Mucosa of gallbladder (tissue), 1 donor: ENCODE measurements at regions not wholly inside any gene's neighbourhood (a gene's known extent, or its start where the extent isn't known, plus 50 kb on each side); places are given as distances from the start of the nearest gene placed in this dataset.
A peak's percentile ranks its signal among the peaks of the same experiment; 100 is the strongest.
"Not testable (repeated sequence)": the region's sequence is repeated elsewhere in the genome, so short reads cannot be mapped to it uniquely, and the experiment has no call there.

Experiments used
- DNase-seq: peaks from one replicate; pipeline ENCODE4 v3.0.0-alpha.2; 2020; ENCODE audit warnings: low spot score
- donor health status: DM: no; HTN: no; CAD: no.

DNA sequence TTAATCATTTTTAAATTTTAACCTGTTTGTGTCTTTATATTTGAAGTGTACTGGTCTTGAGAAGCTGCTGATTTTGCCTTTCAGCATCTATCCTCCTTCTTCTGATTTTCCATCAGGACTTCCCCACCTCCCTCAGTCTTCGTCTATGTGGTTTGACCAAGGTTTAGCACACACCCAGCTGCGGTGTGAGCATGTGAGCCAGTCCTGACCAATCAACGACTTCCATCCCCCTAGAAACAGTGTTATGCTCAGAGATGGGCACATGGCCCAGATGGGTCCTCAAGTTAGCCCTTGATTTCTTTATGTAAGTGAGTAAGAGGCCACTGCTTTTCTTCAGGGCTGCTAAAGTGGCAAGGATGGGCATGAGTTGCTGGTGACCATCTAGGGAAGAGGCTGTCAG is 190.8 kb downstream of the MATN1 start:
- DNase-seq = no peak

DNA sequence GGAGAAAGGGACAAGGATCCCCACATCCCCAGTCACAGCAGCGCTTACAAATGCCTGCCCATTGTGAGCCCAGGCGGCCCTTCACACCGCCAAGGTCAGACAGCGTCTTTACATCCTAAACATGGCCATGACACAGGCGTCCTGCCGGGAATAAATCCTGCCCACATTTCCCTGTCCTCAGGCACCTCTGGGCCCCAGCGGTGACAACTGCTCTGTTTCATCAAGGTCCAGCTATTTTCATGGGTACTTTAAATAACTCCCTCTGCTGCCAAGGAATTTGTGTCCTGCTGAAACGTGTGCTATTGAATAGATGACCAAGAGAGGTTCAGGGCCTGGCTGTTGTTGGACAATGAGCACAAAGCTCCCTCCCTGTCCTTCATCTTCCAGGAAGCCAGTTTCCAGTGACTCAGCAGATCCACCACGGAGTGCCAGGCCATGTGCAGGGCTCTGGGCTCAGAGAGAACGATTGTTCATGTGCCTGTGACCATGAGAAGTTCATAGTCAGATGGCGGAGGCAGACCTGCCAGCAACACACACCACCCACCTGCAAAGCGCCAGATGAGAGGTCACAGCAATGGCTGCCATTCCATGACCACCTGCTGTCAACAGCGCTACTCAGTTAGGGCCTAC is 195.8 kb downstream of the MATN1 start:
- no peak for DNase-seq

DNA sequence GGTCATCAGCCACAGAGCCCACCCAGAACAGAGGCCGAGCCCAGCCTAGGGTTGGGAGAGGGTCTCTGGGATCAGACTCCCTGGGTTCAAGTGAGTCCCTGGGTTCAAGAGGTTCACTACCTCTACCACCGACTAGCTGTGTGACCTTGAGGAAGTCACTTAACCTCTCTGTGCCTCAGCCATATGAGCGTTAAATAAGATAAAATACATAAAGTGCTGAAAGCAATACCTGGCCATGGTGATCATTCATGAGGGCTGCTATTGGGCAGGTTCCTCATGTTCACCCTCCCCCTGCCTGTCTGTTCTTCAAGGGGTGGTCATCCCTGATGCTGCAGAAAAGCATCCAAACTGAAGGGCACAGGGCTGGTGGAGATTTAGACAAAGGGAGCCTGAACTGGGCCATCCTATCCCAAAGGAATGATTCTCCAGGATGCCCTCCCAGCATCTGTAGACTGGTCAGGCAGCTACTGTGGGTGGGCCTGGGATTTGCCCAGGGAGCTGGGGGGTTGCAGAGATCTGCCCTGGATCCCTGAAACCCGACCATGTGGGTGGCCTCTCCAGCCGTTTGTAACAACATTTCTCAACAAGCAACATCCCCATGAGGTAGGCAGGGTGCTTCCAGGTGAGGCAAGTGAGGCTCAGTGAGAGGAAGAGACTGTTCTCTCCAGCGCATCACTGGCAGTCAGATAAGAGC is 196.6 kb downstream of the MATN1 start:
- no peak for DNase-seq

DNA sequence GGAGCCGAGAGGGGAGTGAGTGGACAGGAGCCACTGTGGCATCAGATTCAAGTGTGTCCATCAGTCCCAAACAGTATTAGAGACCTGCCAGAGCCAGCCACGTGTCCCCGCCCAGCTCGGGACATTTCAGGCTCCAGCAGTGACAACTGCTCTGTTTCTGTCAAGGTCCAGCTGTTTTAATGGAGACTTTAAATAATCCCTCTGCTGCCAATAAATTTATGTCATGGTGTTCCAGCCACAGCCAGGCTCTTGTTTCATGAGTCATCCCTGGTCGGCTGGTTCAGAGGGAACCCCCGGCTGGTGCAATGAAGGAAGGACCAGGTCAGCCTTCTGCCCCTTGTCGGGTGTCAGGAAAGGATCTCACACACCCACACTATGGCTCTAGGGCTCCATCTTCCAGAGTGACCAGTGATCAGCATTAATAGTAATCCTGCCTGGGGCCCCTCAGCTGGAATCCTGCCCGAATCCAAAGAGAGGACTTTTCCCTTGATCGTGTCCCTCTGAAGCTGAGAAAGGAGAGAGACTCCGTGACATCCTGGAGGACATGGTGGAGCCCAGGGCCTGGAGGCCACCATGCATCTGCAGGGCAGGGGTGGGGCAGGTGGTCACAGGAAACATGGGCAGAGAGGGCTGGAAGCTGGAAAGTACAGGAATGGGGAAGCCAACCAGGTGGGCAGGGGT is 197.3 kb downstream of the MATN1 start:
- DNase-seq = peak; percentile 38

DNA sequence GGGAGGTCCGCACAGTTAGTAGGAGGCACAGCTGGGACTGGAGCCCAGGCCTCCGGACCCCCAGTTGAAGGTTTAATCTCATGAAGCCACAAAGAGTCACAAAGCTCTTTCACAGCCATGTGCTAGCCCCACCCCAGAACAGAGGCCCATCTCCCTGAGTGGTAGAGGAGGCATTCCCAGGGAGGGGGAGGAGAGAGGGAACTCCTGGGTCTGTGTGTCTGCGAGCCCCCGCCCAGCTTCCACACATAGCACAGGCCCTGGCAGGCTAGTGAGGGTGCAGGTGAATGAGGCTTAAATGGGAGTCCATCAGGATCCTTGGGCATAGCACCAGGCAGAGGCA is 197.8 kb downstream of the MATN1 start:
- DNase-seq = no peak

DNA sequence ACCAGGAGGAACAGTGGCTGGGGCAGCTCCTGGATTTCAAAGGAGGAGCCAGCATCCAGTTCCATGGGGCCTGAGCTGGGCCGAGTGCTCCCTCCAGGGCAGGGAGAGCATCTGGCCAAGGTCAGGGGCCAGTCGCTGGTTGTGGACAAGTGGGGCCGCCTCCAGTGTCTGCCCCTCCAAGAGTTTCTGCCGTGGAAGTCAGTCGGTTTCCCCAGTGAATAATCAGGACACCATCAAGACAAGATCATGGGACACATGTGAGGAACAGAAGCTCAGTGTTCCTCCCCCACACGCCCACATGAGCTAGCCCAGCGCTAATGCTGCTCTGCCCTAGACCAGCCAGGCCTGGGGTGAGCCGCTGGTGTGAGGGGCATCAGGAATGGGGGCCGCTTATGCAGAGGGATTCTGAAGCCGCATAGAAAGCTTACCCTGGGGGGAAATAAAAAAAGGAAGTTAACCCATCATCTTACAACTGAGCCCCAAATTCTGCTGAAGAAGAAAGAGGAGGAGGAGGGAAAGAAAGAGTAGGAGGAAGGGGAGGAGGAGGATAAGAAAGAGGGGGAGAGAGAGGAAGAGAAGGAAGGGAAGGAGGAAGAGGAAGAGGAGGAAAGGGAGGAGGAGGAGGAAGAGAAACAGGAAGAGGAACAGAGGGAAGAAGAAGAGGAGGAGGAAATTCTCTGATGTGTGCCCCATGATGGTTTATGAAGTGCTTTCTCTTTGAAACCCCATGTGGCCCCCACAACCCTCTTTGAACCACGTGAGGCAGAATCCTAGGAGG is 198.4 kb downstream of the MATN1 start:
- no peak for DNase-seq

DNA sequence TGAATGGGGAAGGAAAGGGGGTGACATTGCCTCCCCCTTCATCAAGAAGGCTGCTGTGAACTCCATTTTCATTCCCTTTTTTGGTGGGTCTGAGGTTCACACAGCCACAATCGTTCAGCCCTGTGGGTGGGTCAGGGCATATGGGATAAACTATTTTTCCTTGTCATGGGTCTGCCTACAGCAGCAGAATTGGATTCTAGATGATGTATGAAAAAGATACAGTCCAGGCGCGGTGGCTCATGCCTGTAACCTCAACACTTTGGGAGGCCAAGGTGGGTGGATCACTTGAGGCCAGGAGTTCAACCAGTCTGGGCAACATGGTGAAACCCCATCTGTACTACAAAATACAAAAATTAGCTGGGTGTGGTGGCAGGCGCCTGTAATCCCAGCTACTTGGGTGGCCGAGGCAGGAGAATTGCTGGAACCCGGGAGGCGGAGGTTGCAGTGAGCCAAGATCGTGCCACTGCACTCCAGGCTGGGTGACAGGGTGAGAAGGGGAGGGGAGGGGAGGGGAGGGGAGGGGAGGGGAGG is 199.3 kb downstream of the MATN1 start:
- DNase-seq = not testable (repeated sequence)

DNA sequence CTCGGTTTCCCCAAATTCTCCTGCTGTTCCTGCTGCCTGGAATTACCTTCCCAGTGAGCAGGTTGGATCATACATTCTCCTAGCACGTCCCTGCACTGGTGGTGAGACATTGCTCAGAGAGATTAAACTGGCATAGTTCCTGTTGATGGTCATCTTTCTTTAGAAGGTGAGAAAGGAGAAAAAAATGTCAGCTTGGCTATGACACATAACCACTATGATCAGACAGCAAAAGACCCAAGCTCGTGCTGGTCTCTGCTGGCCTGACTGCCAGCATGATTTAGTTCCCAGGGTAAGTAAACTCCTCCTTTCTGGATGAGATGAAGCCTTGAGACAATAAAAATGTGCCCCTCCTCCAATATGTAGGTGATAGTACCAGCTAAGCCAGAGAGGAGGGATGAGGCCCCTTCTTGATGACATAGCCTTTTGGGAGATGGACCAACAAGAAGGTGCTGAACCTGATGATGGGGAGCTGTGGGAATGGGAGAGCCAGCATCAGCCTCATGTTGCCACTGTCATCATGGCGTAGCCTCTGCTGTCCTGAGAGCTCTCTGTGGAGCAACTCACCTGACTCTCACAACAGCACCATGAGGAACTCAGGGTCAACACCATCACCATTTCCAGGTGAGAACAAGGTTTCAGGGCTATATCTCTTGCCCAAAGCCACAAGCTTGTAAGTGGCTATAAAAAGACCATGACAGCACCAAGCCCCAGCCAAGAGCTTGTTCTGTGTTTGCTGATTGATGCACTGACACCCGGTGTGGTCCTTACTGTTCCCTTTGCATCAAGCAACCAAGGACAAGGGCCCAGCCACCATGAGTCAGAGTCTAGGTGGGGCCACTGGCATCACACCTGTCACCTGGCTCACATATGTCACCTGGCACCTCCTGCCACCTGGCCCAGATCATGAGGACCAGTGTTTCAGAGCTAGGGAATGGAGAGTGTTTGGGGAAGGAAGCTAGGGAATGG is 200.0 kb downstream of the MATN1 start:
- DNase-seq = no peak

DNA sequence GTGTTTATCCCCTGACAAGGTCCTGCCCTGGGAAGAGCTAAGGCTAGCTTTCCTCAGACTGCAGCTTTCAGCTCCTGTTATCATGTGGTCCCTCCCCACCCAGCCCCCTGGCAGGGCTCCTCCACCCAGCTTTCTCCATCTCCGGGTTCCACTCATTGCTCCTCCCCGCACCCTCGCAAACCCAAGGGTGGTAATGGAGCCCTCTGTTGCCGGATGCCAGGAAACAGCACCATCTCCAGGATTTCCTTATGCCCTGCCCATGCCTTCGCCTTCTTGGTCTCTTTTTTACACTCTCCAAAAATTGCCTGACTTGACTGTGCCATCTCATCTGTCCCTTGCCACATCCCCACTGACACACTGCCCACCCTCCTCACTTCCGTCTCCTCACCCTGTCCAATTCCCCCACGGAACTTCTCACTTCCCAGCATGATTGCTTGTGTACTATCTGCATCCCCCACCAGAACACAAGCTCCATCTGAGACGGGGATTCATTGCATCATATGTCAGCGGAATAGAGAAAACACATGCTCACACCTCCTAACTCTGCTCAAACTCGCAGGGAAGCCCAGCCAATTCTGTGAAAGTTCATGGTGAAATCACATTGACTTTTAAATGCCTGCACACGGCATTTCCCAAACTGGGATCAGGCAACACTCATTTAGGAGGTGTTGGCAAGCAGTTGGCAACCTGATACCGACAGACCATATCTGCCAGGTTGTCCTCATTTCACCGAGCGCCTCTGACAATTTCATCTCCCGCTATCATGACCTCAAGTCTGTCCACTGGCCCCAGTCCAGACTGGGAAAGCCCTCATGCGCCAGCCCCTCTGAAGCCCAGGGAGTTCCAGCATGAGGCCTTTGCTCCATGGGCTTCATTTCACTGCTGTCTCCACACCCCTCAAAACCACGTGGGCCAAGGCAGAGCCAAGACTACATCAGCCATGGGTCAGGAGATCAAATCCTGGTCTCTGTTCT is 201.1 kb downstream of the MATN1 start:
- no peak for DNase-seq

DNA sequence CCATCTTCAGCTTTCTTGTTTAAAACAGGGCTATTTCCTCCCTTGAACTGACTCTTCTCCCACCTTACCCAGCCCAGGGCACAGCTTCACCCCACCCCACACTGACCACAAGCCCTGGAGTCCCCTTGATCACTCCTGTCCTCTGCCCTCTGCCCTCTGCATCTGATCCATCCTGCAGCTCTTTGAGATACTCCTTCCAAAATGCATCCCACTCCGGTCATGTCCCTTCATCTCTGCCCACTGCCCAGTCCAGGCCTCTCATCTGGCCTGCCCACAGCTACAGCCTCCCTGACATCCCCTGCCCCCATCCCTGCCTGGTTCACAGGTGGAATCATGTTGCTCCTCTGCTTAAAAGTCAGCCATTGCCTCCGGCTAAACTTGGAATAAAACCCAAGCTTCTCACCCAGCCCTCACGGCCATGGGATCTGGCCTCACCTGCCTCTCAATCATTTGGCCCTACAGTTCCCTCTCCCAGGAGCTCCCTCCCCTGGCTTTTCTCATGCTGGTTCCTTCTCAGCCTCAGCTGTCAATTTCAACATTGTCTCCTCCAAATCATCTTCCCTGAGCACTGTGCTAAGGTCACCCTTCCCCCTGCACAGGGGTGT is 202.0 kb downstream of the MATN1 start:
- DNase-seq = no peak

DNA sequence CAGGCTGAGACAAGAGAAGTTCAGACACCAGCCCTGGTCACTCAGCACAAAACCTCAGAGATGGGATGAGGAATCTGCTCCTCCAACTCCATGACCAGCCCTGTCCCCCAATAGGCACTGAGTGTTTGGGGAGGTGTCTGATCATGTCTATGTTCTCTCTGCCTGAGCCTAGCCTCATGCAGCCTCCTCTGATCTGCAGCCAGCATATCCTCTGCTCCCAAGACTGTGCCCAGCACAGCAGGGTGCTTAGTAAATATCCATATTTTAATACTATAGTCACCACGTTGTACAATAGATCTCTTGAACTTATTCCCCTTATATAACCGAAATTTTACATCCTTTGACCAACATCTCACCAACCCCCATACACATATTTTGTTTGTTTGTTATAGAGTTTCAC is 202.9 kb downstream of the MATN1 start:
- no peak for DNase-seq

DNA sequence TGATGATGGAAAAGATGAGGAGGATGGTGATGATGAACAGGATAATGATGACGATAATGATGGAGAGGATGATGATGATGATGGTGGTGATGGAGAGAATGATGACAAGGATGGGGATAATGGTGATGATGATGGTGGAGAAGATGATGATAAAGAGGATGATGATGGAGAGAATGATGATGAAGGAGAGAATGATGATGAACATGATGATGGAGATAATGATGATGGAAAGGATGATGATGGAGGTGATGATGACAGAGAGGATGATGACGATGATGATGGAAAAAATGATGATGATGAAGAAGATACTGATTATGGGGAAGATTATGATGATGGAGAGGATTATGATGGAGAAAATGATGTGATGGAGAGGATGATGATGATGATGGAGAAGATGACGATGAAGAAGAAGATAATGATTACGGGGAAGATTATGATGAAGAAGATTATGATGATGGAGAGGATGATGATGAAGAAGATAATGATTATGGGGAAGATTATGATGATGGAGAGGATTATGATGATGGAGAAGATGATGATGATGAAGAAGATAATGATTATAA is 204.1 kb downstream of the MATN1 start:
- no peak for DNase-seq

DNA sequence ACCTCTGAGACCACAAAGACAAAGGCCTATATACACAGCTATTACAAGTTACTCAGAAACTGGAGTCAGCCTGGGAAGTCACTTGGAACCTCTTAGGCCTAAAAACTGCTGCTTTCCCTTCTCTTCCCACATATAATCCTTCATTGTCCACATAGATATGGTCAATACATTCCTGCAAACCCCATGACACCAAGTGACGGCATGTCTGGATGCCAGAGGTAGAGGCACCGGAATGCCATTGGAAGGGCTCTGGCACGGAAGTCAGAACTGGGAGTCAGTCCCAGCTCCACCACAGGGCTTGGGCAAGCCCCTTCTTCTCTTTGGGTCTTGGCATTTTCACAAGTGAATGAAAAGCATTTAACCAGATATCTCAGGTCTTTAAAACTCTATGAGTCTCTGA is 204.7 kb downstream of the MATN1 start:
- no peak for DNase-seq

DNA sequence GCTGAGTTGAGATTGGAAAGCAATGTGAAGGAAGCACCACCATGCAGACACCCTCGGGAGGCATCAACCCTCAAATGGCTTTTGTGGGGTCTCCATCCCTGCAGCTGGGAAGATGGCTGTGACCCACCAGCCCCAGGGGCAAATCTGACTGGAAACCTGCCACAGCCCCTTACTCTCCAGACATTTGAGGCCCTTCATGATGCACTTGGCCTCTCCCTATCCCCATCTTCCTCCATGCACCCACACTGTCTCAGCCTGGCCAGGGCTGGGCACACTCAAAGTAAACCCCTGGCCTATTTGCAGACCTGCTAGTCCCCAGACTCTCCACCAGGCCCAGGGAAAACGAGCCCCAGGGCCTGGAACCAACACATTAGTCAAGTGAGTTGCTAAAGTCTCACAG is 205.2 kb downstream of the MATN1 start:
- no peak for DNase-seq

DNA sequence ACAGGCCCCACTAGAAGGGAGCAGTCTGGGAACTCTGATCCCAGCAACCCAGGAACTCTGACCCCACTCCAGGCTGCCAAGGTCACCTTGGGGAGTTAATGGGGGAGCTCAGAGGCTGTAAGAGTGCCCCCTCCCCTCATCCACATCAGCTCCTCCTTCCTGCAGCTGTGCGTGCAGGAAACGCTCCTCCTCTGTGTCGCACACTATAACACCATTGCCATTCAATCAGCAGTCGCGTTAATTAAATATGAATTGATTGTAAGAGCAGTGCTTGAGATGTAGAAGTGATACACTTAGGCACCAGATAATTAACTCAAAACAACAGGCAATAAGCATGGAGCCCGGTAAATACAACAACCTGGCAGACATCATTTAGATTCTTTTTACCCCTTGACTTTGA is 205.7 kb downstream of the MATN1 start:
- DNase-seq = not testable (repeated sequence)

DNA sequence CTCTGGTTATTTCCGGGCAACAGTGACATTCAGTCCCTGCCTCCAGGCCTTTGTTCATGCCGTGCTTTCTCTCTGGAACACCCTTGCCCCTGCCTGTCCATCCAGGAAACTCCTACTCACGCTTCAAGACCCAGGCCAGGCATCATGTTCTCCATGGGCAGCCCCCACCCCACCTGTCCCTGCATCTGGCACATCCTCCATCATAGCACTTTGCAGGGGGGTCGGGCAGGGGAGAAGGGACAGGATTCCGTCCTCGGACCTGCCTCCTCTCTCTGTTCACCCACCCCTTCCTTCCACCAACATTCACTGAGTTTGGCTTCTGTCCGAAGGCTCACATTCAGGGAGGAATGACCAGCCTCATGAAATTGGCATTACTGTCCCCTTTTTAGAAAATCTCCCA is 206.1 kb downstream of the MATN1 start:
- not testable (repeated sequence) for DNase-seq

DNA sequence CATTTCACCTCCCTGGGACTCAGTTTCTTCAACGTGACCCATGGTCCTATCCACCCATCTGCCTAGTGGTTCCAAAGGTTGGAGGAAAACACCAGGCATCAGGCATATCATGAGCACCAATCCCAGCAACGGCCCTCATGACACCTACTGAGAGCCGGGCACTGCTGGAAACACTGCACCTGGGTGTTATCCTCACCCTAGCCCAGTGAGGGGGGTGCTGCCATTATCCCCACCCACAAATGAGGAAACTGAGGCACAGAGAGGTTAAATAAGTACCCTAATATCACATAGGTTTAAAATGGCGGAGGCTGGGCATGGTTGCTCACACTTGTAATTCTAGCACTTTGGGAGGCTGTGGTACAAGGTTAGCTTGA is 206.9 kb downstream of the MATN1 start:
- no peak for DNase-seq

DNA sequence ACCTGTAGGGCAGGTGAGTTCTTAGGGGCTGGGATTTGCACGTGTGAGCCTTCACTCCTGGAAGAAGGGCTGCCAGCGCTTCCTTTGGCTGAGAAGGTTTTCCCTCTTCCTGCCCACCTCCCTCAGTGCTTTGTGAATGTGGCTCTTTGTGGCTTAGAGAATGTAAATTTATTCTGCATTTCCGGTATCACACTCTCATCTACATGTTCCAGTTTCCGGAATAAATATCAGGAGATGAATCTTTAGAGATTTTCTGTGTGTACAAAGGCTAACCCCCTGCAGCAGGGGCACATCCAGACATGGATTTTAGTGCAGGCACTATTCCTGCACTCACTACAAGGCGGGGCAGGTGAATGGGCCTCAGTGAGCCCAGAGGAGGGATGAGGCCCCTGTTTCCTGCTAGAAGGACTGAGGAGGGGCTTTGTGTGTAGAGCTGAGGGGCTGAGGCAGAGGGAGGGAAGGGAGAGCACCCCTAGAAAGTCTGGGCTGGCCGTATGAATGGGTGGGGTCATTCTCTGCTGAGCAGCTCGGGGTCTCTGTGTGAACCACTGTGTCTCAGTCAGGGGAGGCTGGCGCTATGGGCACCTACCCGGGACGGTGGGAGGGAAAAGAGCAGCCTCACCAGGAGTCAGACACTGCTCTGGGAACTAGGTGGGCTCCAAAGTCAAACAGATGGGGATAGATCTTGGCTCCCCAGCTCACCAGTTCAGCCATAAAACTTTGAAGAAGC is 207.5 kb downstream of the MATN1 start:
- DNase-seq = no peak

DNA sequence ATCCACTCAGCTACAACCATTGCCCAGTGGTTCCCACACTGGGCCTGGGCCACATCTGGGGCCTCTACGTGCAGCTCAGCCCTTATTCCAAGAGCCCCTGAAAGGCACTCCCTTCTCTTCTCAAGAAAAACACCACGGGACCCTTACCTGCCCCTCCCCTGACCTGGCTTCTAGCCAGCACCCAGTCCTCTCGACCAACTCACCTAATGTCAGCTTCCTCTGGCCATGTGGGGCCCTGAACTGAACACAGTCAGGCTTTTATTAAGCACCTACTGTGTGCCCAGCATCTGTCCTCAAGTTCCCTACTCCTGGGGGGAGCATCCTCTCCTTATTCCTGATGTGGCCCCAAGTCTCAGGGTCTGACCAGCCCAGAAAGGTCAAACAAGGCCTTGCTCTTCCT is 208.4 kb downstream of the MATN1 start:
- no peak for DNase-seq
